ENCODE measurements at regions not wholly inside any gene's neighbourhood (a gene's known extent, or its start where the extent isn't known, plus 50 kb on each side); places are given as distances from the start of the nearest gene placed in this dataset.

DNA sequence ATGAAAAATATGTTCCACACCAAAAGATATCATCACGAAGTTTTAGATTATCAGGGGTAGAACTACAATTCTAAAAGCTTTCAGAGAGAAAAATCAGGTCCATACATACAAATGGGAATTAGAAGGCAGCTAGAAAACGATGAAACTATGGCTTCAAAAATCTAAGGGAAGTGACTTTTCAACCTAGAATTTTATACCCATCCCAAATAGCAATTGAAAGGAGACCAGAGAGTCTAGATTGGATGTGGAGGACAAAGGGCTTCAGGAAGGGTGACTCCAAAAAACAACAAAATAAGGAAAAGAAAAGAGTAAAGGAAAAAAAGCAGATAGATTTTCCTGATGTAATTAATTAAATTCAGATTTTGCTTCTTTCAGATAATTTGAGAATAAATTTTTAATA lies 72.0 kb upstream of the CEP78 start (continued):
- TF ChIP-seq BCL11A (IDR thresholded peaks at IDR 0.05; ENCODE audit: low read depth, low read length) = no peak
- TF ChIP-seq ZNF217 (IDR thresholded peaks at IDR 0.05) = no peak
- TF ChIP-seq TCF12 (IDR thresholded peaks at IDR 0.05; ENCODE audit: low read depth, low read length) = no peak
- TF ChIP-seq, protein P1, sequence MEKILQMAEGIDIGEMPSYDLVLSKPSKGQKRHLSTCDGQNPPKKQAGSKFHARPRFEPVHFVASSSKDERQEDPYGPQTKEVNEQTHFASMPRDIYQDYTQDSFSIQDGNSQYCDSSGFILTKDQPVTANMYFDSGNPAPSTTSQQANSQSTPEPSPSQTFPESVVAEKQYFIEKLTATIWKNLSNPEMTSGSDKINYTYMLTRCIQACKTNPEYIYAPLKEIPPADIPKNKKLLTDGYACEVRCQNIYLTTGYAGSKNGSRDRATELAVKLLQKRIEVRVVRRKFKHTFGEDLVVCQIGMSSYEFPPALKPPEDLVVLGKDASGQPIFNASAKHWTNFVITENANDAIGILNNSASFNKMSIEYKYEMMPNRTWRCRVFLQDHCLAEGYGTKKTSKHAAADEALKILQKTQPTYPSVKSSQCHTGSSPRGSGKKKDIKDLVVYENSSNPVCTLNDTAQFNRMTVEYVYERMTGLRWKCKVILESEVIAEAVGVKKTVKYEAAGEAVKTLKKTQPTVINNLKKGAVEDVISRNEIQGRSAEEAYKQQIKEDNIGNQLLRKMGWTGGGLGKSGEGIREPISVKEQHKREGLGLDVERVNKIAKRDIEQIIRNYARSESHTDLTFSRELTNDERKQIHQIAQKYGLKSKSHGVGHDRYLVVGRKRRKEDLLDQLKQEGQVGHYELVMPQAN (conservative IDR thresholded peaks at IDR 0.05) = no peak
- TF ChIP-seq ZNF274 (IDR thresholded peaks at IDR 0.05; ENCODE audit: insufficient read depth, insufficient read length) = no peak
- no peak for TF ChIP-seq BMI1 (IDR thresholded peaks at IDR 0.05; ENCODE audit: borderline replicate concordance)
- no peak for TF ChIP-seq SMARCA5 (IDR thresholded peaks at IDR 0.05)

DNA sequence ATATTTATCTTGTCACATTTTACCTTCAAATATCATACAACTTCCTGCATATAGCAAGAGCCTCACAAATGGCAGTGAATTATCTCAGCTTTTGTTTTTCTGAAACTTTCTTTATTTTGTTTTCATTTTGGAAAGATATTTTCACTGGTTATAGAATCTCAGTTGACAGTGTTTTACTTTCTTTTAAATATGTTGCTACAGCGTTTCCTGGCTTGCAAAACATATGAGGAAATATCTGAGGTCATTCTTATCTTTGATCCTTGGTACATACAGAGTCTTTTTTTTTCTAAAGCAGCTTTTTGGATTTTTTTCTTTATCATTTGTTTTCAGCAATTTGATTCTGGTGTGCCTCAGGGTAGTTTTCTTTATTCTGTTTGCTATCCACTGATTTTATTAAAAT lies 77.6 kb upstream of the CEP78 start:
- Histone ChIP-seq H3K4me2 (ENCODE audit: control insufficient read depth, insufficient read depth) (no peak overlapping the region), H2AFZ (ENCODE audit: control insufficient read depth, low read depth, low read length) (no peak overlapping the region), H3K79me2 (ENCODE audit: control insufficient read depth, insufficient read depth, low read length) (no peaks in the 10 kb centered on the region), H3K9ac (ENCODE audit: control insufficient read depth, insufficient read depth, low read length) (no peak overlapping the region), H3K36me3 (ENCODE audit: control insufficient read depth in 2 of 2, insufficient read depth in 2 of 2, low read length in 1 of 2) (no peaks in the 10 kb centered on the region), H3K9me3 (replicated peaks; ENCODE audit: control insufficient read depth, insufficient read depth, low read length) (no peaks in the 10 kb centered on the region), H3K27me3 (replicated peaks in 1 of 2; ENCODE audit: control insufficient read depth in 2 of 2, insufficient read depth in 2 of 2, low read length in 1 of 2) (no peaks in the 10 kb centered on the region), H4K20me1 (ENCODE audit: control insufficient read depth, insufficient read depth) (no peaks in the 10 kb centered on the region), H3K4me1 (ENCODE audit: control insufficient read depth, insufficient read depth, low read length) (no peaks in the 10 kb centered on the region), H3K4me3 (no peak overlapping the region), H3K27ac (ENCODE audit: control insufficient read depth, insufficient read depth) (no peak overlapping the region)
- ATAC-seq = no peak
- POLR2A ChIA-PET = no interaction called here
- in situ Hi-C loops (cut with MboI) = no loop called here
- WGBS (ENCODE audit: insufficient coverage, insufficient replicate concordance, low lambda C conversion rate, missing lambda C conversion rate) = 3% methylated on average over 1 of the region's 1 CpG
- SMC1A ChIA-PET (ENCODE audit: uncharacterized antibody, unreplicated experiment) = no interaction called here
- CTCF ChIA-PET = interaction anchor here (1.4 kb wide), 1 partner anchor 13 kb away, joined by 3 read pairs; no protein-coding TSS in a partner anchor
- BruUV-seq (replicated peaks) = no TSS peak
- RAD21 ChIA-PET (ENCODE audit: unreplicated experiment) = no interaction called here
- FAIRE-seq = no peak
- intact Hi-C loops (cut with micrococcal nuclease; ENCODE audit: unreplicated experiment) = no loop called here
- DNase-seq (ENCODE audit: low read depth, low spot score) = no peak
- no peak for TF ChIP-seq GATAD2B (conservative IDR thresholded peaks at IDR 0.05; ENCODE audit: low read depth)
- no peak for TF ChIP-seq NFYB (IDR thresholded peaks at IDR 0.05; ENCODE audit: insufficient read depth, low read depth, low read length)
